GM12878 (cell line): ENCODE measurements at regions not wholly inside any gene's neighbourhood (a gene's known extent, or its start where the extent isn't known, plus 50 kb on each side); places are given as distances from the start of the nearest gene placed in this dataset.

ENCODE experiments used
- ATAC-seq: fragments of 200-7000 bp; cut with Tn5 transposase; 3 replicates; pipeline ENCODE4 v1.9.1; 2020; ENCODE audit warnings: mild to moderate bottlenecking, moderate library complexity
- BruUV-seq: library from RNA; stranded (reverse); fragments of 400-500 nt; replicated peaks from 2 replicates; lab custom pipeline; 2021; lab: Mats Ljungman, UMichigan
- CTCF ChIA-PET: fragments of 300-600 bp; sonication (Branson Sonifier 250); formaldehyde crosslinking; extraction: SDS; loops from one replicate; lab custom pipeline; 2021; ENCODE audit warnings: inconsistent platforms; lab: Yijun Ruan, JAX
- POLR2A ChIA-PET: fragments of 350-600 bp; formaldehyde crosslinking; extraction: SDS; loops from one replicate; lab custom pipeline; 2021; ENCODE audit warnings: inconsistent platforms; lab: Charles Lee
- RAD21 ChIA-PET: fragments of 300-600 bp; sonication (Branson Sonifier 250); formaldehyde crosslinking; loops from one replicate; lab custom pipeline; 2023; ENCODE audit warnings: antibody characterized with exemption; ENCODE audit not compliant: unreplicated experiment; lab: Charles Lee
- SMC1A ChIA-PET: fragments of 300-600 bp; sonication (Branson Sonifier 250); formaldehyde crosslinking; loops from one replicate; lab custom pipeline; 2023; ENCODE audit not compliant: unreplicated experiment, uncharacterized antibody; lab: Charles Lee
- DNase-seq: peaks from one replicate; pipeline ENCODE4 v3.0.0-alpha.2; 2011; ENCODE audit warnings: low read depth, low spot score
- FAIRE-seq: peaks from 3 replicates; lab custom pipeline; 2011; peaks lifted over from hg19 to GRCh38; lab: Jason Lieb, UNC
- H2AFZ ChIP-seq: 2 replicates; pipeline ENCODE4 v1.6.0; 2011; ENCODE audit warnings: low read depth, low read length, control low read depth; ENCODE audit not compliant: control insufficient read depth
- H3K27ac ChIP-seq: 2 replicates; pipeline ENCODE4 v1.5.1; 2011; ENCODE audit warnings: control low read depth; ENCODE audit not compliant: control insufficient read depth, insufficient read depth
- H3K27me3 ChIP-seq, 2 experiments: replicated peaks in 1 of 2; 2 replicates each; pipeline versions ENCODE4 v1.6.0 to v1.6.1; 2011; ENCODE audit warnings: low read length in 1 of 2; ENCODE audit not compliant: control insufficient read depth in 2 of 2, insufficient read depth in 2 of 2
- H3K36me3 ChIP-seq, 2 experiments: 2 replicates each; pipeline ENCODE4 v1.5.1; 2011; ENCODE audit warnings: low read length in 1 of 2; ENCODE audit not compliant: control insufficient read depth in 2 of 2, insufficient read depth in 2 of 2
- H3K4me1 ChIP-seq: 2 replicates; pipeline ENCODE4 v1.6.1; 2011; ENCODE audit warnings: mild to moderate bottlenecking, low read length, moderate library complexity, mixed read lengths; ENCODE audit not compliant: control insufficient read depth, insufficient read depth
- H3K4me2 ChIP-seq: 2 replicates; pipeline ENCODE4 v1.6.0; 2011; ENCODE audit warnings: control low read depth; ENCODE audit not compliant: control insufficient read depth, insufficient read depth
- H3K4me3 ChIP-seq: fragments of 200-600 bp; sonication (generic); 2 replicates; pipeline ENCODE4 v1.5.1; 2016
- H3K79me2 ChIP-seq: 2 replicates; pipeline ENCODE4 v1.6.0; 2011; ENCODE audit warnings: low read length; ENCODE audit not compliant: control insufficient read depth, insufficient read depth
- H3K9ac ChIP-seq: 2 replicates; pipeline ENCODE4 v1.8.0; 2011; ENCODE audit warnings: low read length, control low read depth, mixed read lengths; ENCODE audit not compliant: control insufficient read depth, insufficient read depth
- H3K9me3 ChIP-seq: replicated peaks from 3 replicates; pipeline ENCODE4 v1.5.1; 2011; ENCODE audit warnings: mild to moderate bottlenecking, low read length; ENCODE audit not compliant: control insufficient read depth, insufficient read depth
- H4K20me1 ChIP-seq: 2 replicates; pipeline ENCODE4 v1.6.0; 2011; ENCODE audit not compliant: control insufficient read depth, insufficient read depth
- ASH2L ChIP-seq: fragments of 300-600, 200-600 bp; sonication (generic); IDR thresholded peaks from 2 replicates; pipeline ENCODE4 v1.6.1; 2017; ENCODE audit warnings: low read depth, mild to moderate bottlenecking, borderline replicate concordance
- BHLHE40 ChIP-seq, 2 experiments: fragments of 450-650 bp in 1 of 2; IDR thresholded peaks; 2 replicates each; pipeline ENCODE4 v1.6.1; 2011 to 2017; ENCODE audit warnings: low read depth in 2 of 2, borderline replicate concordance in 1 of 2, improper control_type of control experiment in 1 of 2, low read length in 1 of 2, mild to moderate bottlenecking in 1 of 2
- CHD4 ChIP-seq: fragments of 200-600 bp; sonication (generic); IDR thresholded peaks from 2 replicates; pipeline ENCODE4 v1.6.1; 2016; ENCODE audit warnings: mild to moderate bottlenecking
- EED ChIP-seq: sonication (generic); IDR thresholded peaks from 2 replicates; pipeline ENCODE4 v1.6.1; 2016; ENCODE audit warnings: antibody characterized with exemption, low read depth
- GATAD2B ChIP-seq: fragments of 450-650 bp; conservative IDR thresholded peaks from 2 replicates; pipeline ENCODE4 v1.6.1; 2017; ENCODE audit warnings: low read depth, mild to moderate bottlenecking, moderate library complexity
- HDAC6 ChIP-seq: fragments of 200-600 bp; sonication (generic); IDR thresholded peaks from one replicate; pipeline ENCODE4 v1.8.0; 2017; ENCODE audit warnings: antibody characterized with exemption; ENCODE audit not compliant: unreplicated experiment
- JUND ChIP-seq: IDR thresholded peaks from 2 replicates; pipeline ENCODE4 v1.6.1; 2012; ENCODE audit warnings: low read depth, mild to moderate bottlenecking, low read length, improper control_type of control experiment, moderate library complexity
- SIX5 ChIP-seq: IDR thresholded peaks from 2 replicates; pipeline ENCODE4 v1.6.1; 2011; ENCODE audit warnings: mild to moderate bottlenecking, low read depth, low read length, moderate library complexity; ENCODE audit not compliant: severe bottlenecking
- SMARCA5 ChIP-seq: fragments of 450-650 bp; IDR thresholded peaks from 2 replicates; pipeline ENCODE4 v1.6.1; 2017; ENCODE audit warnings: mild to moderate bottlenecking
- SMC3 ChIP-seq: IDR thresholded peaks from 2 replicates; pipeline ENCODE4 v1.6.1; 2011; ENCODE audit warnings: low read length, improper control_type of control experiment, borderline replicate concordance
- SUZ12 ChIP-seq: fragments of 200-600 bp; sonication (generic); IDR thresholded peaks from one replicate; pipeline ENCODE4 v1.6.1; 2018; ENCODE audit warnings: antibody characterized with exemption, mild to moderate bottlenecking; ENCODE audit not compliant: unreplicated experiment
- YY1 ChIP-seq: IDR thresholded peaks from 2 replicates; pipeline ENCODE4 v1.6.1; 2011; ENCODE audit warnings: low read depth, mild to moderate bottlenecking, low read length
- ZNF384 ChIP-seq: IDR thresholded peaks from 2 replicates; pipeline ENCODE4 v1.6.1; 2012; ENCODE audit warnings: low read depth, mild to moderate bottlenecking, low read length, improper control_type of control experiment, borderline replicate concordance
- WGBS: methylation state at CpG from one replicate; pipeline ENCODE4 v1.1.6; 2016; ENCODE audit warnings: low lambda C conversion rate; ENCODE audit not compliant: insufficient replicate concordance, insufficient coverage; ENCODE audit errors: missing lambda C conversion rate; 5-methylcytosine and 5-hydroxymethylcytosine counted together
- in situ Hi-C: fragments of 300-500 bp; cut with MboI; formaldehyde crosslinking; loops from 9 replicates; pipeline ENCODE4 v1.14.3; 2018; ENCODE audit warnings: mixed read lengths
- intact Hi-C: fragments of 100-400 bp; cut with micrococcal nuclease; formaldehyde crosslinking; loops from one replicate; pipeline ENCODE4 v1.14.2; 2022; ENCODE audit not compliant: unreplicated experiment
- TF ChIP-seq, protein P1 (sequence below): IDR thresholded peaks from 2 replicates; pipeline ENCODE4 v1.6.1; 2011; ENCODE audit warnings: low read depth, mild to moderate bottlenecking, low read length, moderate library complexity, borderline replicate concordance; ENCODE audit errors: extremely low read depth
- TF ChIP-seq, protein P2 (sequence below): IDR thresholded peaks from 2 replicates; pipeline ENCODE4 v1.6.1; 2012; ENCODE audit warnings: low read depth, low read length, improper control_type of control experiment

DNA sequence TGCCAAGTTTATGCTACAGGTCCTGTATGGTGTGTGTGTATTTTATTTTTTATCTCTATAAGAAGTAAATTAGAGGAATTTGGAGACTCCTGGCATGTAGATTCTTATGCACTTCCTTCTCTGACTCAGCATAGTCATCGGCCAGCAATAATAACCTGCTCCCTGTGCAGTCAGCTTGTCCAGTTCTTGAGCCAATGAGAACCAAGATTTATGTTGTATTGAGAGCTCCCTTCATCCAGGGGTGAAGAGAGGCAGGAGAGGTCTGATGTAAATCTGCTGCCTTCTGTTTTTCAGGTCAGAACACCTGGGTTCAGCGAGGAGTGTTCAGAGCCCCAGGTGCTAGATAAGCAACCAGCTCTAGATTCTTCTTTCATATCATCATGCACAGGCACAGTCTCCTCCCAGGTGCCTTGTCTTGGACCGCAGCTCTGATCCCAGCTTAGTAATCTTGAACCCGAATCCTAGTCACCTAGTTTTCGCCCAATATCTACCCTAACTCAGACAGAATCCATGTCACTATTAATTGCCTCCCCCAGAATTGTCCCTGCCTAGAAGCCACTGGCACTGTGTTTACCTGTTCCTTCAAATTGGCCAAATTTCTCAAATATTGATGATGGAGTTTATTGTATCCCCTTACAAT, 328.2 kb upstream of the NCAM1 start:
- no peaks in the 10 kb centered on the region; the same call in none of the 3 replicates for H3K9me3 ChIP-seq
- ChIA-PET SMC1A (interaction anchor here (0.6 to 4.7 kb wide), 9 partner anchors 8 to 1306 kb away, joined by 3 to 39 read pairs (median 6); no protein-coding TSS in a partner anchor), POLR2A (no interaction called here), CTCF (no interaction called here), RAD21 (interaction anchor here (1.3 kb wide), 1 partner anchor 11 kb away, joined by 4 read pairs; no protein-coding TSS in a partner anchor)
- intact Hi-C loops (no loop called here), in situ Hi-C loops (no loop called here)
- BruUV-seq, result no TSS peak
- no peak overlapping the region for H3K9ac ChIP-seq
- no peaks in the 10 kb centered on the region for H3K27me3 ChIP-seq
- no peak overlapping the region for H3K4me3 ChIP-seq
- no peak for DNase-seq
- no peak overlapping the region for H3K4me2 ChIP-seq
- H3K79me2 ChIP-seq, result no peaks in the 10 kb centered on the region
- TF ChIP-seq HDAC6 (no peak), YY1 (no peak), SMC3 (no peak), SUZ12 (no peak), ZNF384 (no peak), SIX5 (no peak), GATAD2B (no peak), EED (no peak), BHLHE40 (IDR thresholded peaks at IDR 0.05; ENCODE audit: borderline replicate concordance in 1 of 2, low read depth in 2 of 2, low read length in 1 of 2) (no peak), SMARCA5 (no peak), CHD4 (no peak), JUND (no peak), ASH2L (no peak)
- TF ChIP-seq, protein P1, sequence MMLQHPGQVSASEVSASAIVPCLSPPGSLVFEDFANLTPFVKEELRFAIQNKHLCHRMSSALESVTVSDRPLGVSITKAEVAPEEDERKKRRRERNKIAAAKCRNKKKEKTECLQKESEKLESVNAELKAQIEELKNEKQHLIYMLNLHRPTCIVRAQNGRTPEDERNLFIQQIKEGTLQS, result no peak
- TF ChIP-seq, protein P2, sequence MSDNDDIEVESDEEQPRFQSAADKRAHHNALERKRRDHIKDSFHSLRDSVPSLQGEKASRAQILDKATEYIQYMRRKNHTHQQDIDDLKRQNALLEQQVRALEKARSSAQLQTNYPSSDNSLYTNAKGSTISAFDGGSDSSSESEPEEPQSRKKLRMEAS, result no peak
- FAIRE-seq, result no peak
- no peaks in the 10 kb centered on the region for H3K36me3 ChIP-seq
- 11% methylated on average over 5 of the region's 5 CpGs for WGBS
- no peak for ATAC-seq
- H3K4me1 ChIP-seq, result peaks cover 32% of the 10 kb centered on the region
- H3K27ac ChIP-seq, result no peak overlapping the region
- no peak overlapping the region for H2AFZ ChIP-seq
- H4K20me1 ChIP-seq, result no peaks in the 10 kb centered on the region
